Endothelial cell of umbilical vein (primary cell): ENCODE measurements at regions not wholly inside any gene's neighbourhood (a gene's known extent, or its start where the extent isn't known, plus 50 kb on each side); places are given as distances from the start of the nearest gene placed in this dataset.

ENCODE experiments used
- CTCF ChIP-seq, 2 donors: IDR thresholded peaks; 1 replicate in 1 of 2; 2 replicates in 1 of 2; pipeline ENCODE4 v1.5.1; 2011; ENCODE audit warnings: low read length in 2 of 2, mild to moderate bottlenecking in 2 of 2, moderate library complexity in 2 of 2, control low read depth in 1 of 2, inconsistent platforms in 1 of 2, low read depth in 1 of 2; ENCODE audit not compliant: insufficient read depth in 1 of 2; ENCODE audit errors: extremely low read depth in 1 of 2
- FOS ChIP-seq: IDR thresholded peaks from 2 replicates; pipeline ENCODE4 v1.6.1; 2011; ENCODE audit warnings: mild to moderate bottlenecking, low read length, moderate library complexity, borderline replicate concordance; ENCODE audit not compliant: insufficient read depth
- GATA2 ChIP-seq: IDR thresholded peaks from 2 replicates; pipeline ENCODE4 v1.7.0; 2011; ENCODE audit warnings: low read depth, mild to moderate bottlenecking, moderate library complexity, mixed read lengths, low read length; ENCODE audit not compliant: insufficient read length, insufficient read depth
- POLR2A ChIP-seq: IDR thresholded peaks from 2 replicates; pipeline ENCODE4 v1.6.1; 2012; ENCODE audit warnings: low read depth, mild to moderate bottlenecking, control low read depth, low read length

GRCh38 chr20:60653111-60653845, 598.8 kb upstream of the CDH4 start:
- no peak for TF ChIP-seq CTCF (IDR thresholded peaks at IDR 0.05; ENCODE audit: extremely low read depth in 1 of 2, insufficient read depth in 1 of 2, low read depth in 1 of 2, low read length in 2 of 2)
- no peak for TF ChIP-seq POLR2A
- TF ChIP-seq FOS = no peak
- TF ChIP-seq GATA2 = no peak
